K562 (cell line): ENCODE measurements at regions not wholly inside any gene's neighbourhood (a gene's known extent, or its start where the extent isn't known, plus 50 kb on each side); places are given as distances from the start of the nearest gene placed in this dataset.

ENCODE experiments used
- ATAC-seq: fragments of 200-7000 bp; cut with Tn5 transposase; 3 replicates; pipeline ENCODE4 v1.9.1; 2020; ENCODE audit warnings: moderate library complexity
- BruUV-seq: library from RNA; stranded (reverse); fragments of 400-500 nt; replicated peaks from 2 replicates; lab custom pipeline; 2021; lab: Mats Ljungman, UMichigan
- CTCF ChIA-PET: fragments of 300-600 bp; formaldehyde crosslinking; extraction: SDS; loops from one replicate; lab custom pipeline; 2021; ENCODE audit warnings: low intra/inter-chr PET ratio; lab: Yijun Ruan, JAX
- POLR2A ChIA-PET: fragments of 300-600, 350-650 bp; sonication (Branson Sonifier 250); formaldehyde crosslinking; extraction: SDS; loops from one replicate; lab custom pipeline; 2021; ENCODE audit warnings: antibody characterized with exemption, inconsistent platforms; lab: Yijun Ruan, JAX
- DNase-seq, 4 experiments: peaks; one replicate each; pipeline versions ENCODE4 v3.0.0 to v3.0.0-alpha.2; 2011 to 2018; ENCODE audit warnings: low spot score in 3 of 4, mixed read lengths in 3 of 4; ENCODE audit errors: extremely low read depth in 1 of 4
- FAIRE-seq: peaks from 2 replicates; lab custom pipeline; 2011; peaks lifted over from hg19 to GRCh38; lab: Jason Lieb, UNC
- H2AFZ ChIP-seq: 2 replicates; pipeline ENCODE4 v1.6.0; 2011; ENCODE audit warnings: low read depth, low read length, control low read depth, inconsistent platforms
- H3K27ac ChIP-seq: fragments of 200-600 bp; 3 replicates; pipeline ENCODE4 v1.8.0; 2011; ENCODE audit warnings: low read depth, mild to moderate bottlenecking, control low read depth, inconsistent platforms, low read length, moderate library complexity, mixed read lengths; ENCODE audit errors: extremely low read depth
- H3K27me3 ChIP-seq, 2 experiments: fragments of 300-600 bp in 1 of 2; 2 replicates in 1 of 2; 3 replicates in 1 of 2; pipeline versions ENCODE4 v1.6.0 to v1.8.0; 2011; ENCODE audit warnings: inconsistent platforms in 2 of 2, low read length in 2 of 2, mild to moderate bottlenecking in 1 of 2, mixed read lengths in 1 of 2, moderate library complexity in 1 of 2; ENCODE audit not compliant: control insufficient read depth in 2 of 2, insufficient read depth in 2 of 2
- H3K36me3 ChIP-seq: fragments of 300-600 bp; 3 replicates; pipeline ENCODE4 v1.8.0; 2011; ENCODE audit warnings: mild to moderate bottlenecking, low read length, inconsistent platforms; ENCODE audit not compliant: control insufficient read depth, insufficient read depth
- H3K4me1 ChIP-seq, 2 experiments: fragments of 200-600 bp in 1 of 2; replicated peaks in 1 of 2; 2 replicates in 1 of 2; 3 replicates in 1 of 2; pipeline versions ENCODE4 v1.5.1 to v1.8.0; 2011; ENCODE audit warnings: inconsistent platforms in 2 of 2, low read length in 2 of 2, mild to moderate bottlenecking in 1 of 2, mixed read lengths in 1 of 2, moderate library complexity in 1 of 2; ENCODE audit not compliant: control insufficient read depth in 2 of 2, insufficient read depth in 2 of 2
- H3K4me2 ChIP-seq: 2 replicates; pipeline ENCODE4 v1.6.1; 2011; ENCODE audit warnings: low read length, control low read depth, inconsistent platforms, mixed read lengths; ENCODE audit not compliant: insufficient read depth
- H3K4me3 ChIP-seq: fragments of 200-600 bp; sonication (generic), shearing (Covaris generic); 2 replicates; pipeline ENCODE4 v1.5.1; 2016; ENCODE audit warnings: control low read depth, inconsistent platforms
- H3K79me2 ChIP-seq: fragments of 200-600 bp; 3 replicates; pipeline ENCODE4 v1.8.0; 2011; ENCODE audit warnings: low read length, inconsistent platforms; ENCODE audit not compliant: control insufficient read depth, insufficient read depth
- H3K9ac ChIP-seq, 2 experiments: 2 replicates each; pipeline versions ENCODE4 v1.6.0 to v1.6.1; 2011; ENCODE audit warnings: low read depth in 2 of 2, low read length in 2 of 2, control low read depth in 1 of 2, inconsistent platforms in 1 of 2, mild to moderate bottlenecking in 1 of 2, mixed read lengths in 1 of 2; ENCODE audit not compliant: insufficient read depth in 1 of 2
- H3K9me1 ChIP-seq: one replicate; pipeline ENCODE4 v1.6.0; 2011; ENCODE audit warnings: inconsistent platforms, mild to moderate bottlenecking, low read length, moderate library complexity; ENCODE audit not compliant: control insufficient read depth, insufficient read depth
- H3K9me3 ChIP-seq: replicated peaks from 2 replicates; pipeline ENCODE4 v1.5.1; 2011; ENCODE audit warnings: low read depth, low read length, inconsistent platforms; ENCODE audit not compliant: control insufficient read depth, insufficient read depth
- H4K20me1 ChIP-seq: replicated peaks from 2 replicates; pipeline ENCODE4 v1.6.1; 2011; ENCODE audit warnings: low read length, inconsistent platforms, mixed read lengths; ENCODE audit not compliant: control insufficient read depth, insufficient read depth
- ELF4 ChIP-seq: fragments of 450-650 bp; formaldehyde crosslinking; IDR thresholded peaks from 2 replicates; pipeline ENCODE4 v1.4.0; 2022; ENCODE audit warnings: missing genetic modification characterization
- EP400 ChIP-seq: fragments of 450-650 bp; IDR thresholded peaks from 2 replicates; pipeline ENCODE4 v1.6.1; 2017; ENCODE audit warnings: antibody characterized with exemption, mild to moderate bottlenecking, moderate library complexity
- FUS ChIP-seq: fragments of 200-400 bp; formaldehyde crosslinking; optimal IDR thresholded peaks from 2 replicates; pipeline ENCODE3; 2017; ENCODE audit warnings: low read depth, low read length
- POLR2AphosphoS2 ChIP-seq: IDR thresholded peaks from 2 replicates; pipeline ENCODE4 v1.6.1; 2012; ENCODE audit warnings: low read length, improper control_type of control experiment
- SRSF3 ChIP-seq: fragments of 200-400 bp; formaldehyde crosslinking; IDR thresholded peaks from 2 replicates; pipeline ENCODE4 v1.6.1; 2016; ENCODE audit warnings: mild to moderate bottlenecking, low read length, moderate library complexity; ENCODE audit not compliant: insufficient read depth
- XRCC3 ChIP-seq: fragments of 450-650 bp; IDR thresholded peaks from 2 replicates; pipeline ENCODE4 v1.6.1; 2017; ENCODE audit warnings: mild to moderate bottlenecking, moderate library complexity
- ZKSCAN8 ChIP-seq: fragments of 200-800 bp; sonication (Bioruptor generic); IDR thresholded peaks from 2 replicates; pipeline ENCODE4 v1.6.1; 2016; ENCODE audit warnings: missing genetic modification characterization, missing compliant biosample characterization
- ZNF586 ChIP-seq: fragments of 450-650 bp; formaldehyde crosslinking; conservative IDR thresholded peaks from 2 replicates; pipeline ENCODE4 v1.4.0; 2020; ENCODE audit warnings: mild to moderate bottlenecking, moderate library complexity
- WGBS: fragments of 100-300 bp; shearing (Covaris generic); methylation state at CpG from one replicate; pipeline ENCODE4 v1.1.6; 2016; ENCODE audit warnings: low coverage, mixed read lengths; ENCODE audit not compliant: insufficient coverage; ENCODE audit errors: missing lambda C conversion rate; 5-methylcytosine and 5-hydroxymethylcytosine counted together
- in situ Hi-C: fragments of 300-500 bp; cut with MboI; formaldehyde crosslinking; loops from 4 replicates; pipeline ENCODE4 v1.15.0; 2018; ENCODE audit warnings: inconsistent platforms, mixed read lengths
- intact Hi-C: fragments of 100-400 bp; cut with micrococcal nuclease; formaldehyde crosslinking; loops from 2 replicates; pipeline ENCODE4 v1.14.2; 2022
- TF ChIP-seq, protein P1 (sequence below): fragments of 450-650 bp; IDR thresholded peaks from 2 replicates; pipeline ENCODE4 v1.6.1; 2016; ENCODE audit warnings: missing biosample characterization, missing genetic modification characterization
- TF ChIP-seq, protein P2 (sequence below): fragments of 250-450 bp; sonication (Bioruptor Pico); IDR thresholded peaks from 2 replicates; pipeline ENCODE4 v1.6.1; 2021; ENCODE audit warnings: mild to moderate bottlenecking

DNA sequence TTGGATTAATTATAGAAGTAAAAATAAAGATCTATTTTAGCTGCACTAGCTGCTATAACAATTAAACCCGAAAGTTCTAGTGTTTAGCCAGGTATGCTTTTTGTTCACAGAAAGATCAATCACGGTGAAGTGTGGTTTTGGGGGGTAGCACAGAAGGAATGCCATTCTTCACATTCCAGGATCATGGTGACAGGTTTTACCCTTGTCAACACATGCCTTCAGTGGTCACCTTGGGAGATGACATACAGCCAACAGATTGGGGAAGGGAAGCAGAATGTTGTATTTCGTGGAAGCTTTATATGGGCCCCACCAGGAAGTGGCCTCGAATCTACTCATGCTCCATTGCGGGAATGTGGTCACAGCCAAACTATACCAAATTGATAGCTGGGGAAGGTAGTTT, 753.6 kb downstream of the RAPGEF2 start (continued):
- no peak for TF ChIP-seq POLR2AphosphoS2
- TF ChIP-seq, protein P1, sequence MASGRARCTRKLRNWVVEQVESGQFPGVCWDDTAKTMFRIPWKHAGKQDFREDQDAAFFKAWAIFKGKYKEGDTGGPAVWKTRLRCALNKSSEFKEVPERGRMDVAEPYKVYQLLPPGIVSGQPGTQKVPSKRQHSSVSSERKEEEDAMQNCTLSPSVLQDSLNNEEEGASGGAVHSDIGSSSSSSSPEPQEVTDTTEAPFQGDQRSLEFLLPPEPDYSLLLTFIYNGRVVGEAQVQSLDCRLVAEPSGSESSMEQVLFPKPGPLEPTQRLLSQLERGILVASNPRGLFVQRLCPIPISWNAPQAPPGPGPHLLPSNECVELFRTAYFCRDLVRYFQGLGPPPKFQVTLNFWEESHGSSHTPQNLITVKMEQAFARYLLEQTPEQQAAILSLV, result no peak
- TF ChIP-seq ZNF586 (CRISPR knock-in tag), result no peak
- TF ChIP-seq, protein P2, sequence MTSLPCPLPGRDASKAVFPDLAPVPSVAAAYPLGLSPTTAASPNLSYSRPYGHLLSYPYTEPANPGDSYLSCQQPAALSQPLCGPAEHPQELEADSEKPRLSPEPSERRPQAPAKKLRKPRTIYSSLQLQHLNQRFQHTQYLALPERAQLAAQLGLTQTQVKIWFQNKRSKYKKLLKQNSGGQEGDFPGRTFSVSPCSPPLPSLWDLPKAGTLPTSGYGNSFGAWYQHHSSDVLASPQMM (CRISPR knock-in tag), result no peak

DNA sequence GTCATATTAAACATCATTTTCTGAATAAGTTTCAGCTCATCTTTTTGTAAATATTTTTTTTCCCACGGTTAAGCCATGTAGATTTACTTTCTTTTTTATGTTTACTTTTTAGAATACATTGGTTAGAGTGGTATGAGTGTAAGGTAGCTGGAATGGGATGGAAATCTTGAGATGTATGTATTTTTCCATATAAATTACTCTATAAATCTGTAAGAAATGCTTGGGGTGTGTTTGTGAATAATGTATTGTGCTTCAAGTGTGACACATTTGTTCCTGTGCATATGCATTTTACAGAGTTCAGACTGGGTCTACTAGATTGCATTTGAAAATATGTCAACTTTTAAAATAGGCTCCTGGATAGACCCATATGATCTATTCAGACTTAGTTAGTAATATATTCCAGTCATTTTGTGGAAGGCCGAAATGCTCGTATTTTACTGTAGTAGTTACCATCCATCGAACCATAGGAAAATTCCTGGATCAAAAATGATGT, 756.8 kb downstream of the RAPGEF2 start:
- WGBS, result 0% methylated on average over 1 of the region's 4 CpGs
- Histone ChIP-seq H2AFZ (no peak overlapping the region), H3K4me1 (no peaks in the 10 kb centered on the region), H3K4me3 (no peak overlapping the region), H3K9ac (no peak overlapping the region), H3K36me3 (no peaks in the 10 kb centered on the region), H3K9me1 (no peaks in the 10 kb centered on the region), H3K27me3 (no peaks in the 10 kb centered on the region), H3K4me2 (no peak overlapping the region), H3K9me3 (no peaks in the 10 kb centered on the region), H3K27ac (no peak overlapping the region), H4K20me1 (no peaks in the 10 kb centered on the region), H3K79me2 (no peaks in the 10 kb centered on the region)
- intact Hi-C loops (no loop called here), in situ Hi-C loops (no loop called here)
- TF ChIP-seq EP400 (no peak), ELF4 (no peak), SRSF3 (no peak), XRCC3 (no peak), ZKSCAN8 (CRISPR knock-in tag) (no peak), FUS (no peak)
- ATAC-seq, result no peak
- ChIA-PET CTCF (no interaction called here), POLR2A (no interaction called here)
- DNase-seq, result no peak
- FAIRE-seq, result no peak
- BruUV-seq, result no TSS peak
